ENCODE measurements at regions not wholly inside any gene's neighbourhood (a gene's known extent, or its start where the extent isn't known, plus 50 kb on each side); places are given as distances from the start of the nearest gene placed in this dataset.

DNA sequence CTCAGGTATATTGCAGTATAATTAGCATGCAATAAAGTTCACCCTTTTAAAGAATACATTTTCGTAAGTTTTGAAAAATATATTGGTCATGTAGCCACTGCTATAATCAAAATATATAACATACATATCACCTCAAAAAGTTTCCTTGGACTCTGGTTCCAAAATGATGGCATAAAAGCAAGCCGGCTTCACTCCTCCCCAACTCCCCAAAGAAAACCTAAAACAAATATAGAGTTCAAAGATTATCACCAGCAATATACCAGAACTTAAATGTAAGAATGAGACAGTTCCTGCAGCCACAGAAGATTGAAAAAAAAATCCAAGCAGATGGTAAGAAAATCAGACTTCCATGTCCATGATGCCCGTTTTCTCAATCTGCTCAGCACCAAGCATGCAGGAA, 104.3 kb downstream of the APIP start:
- no peak for DNase-seq (ENCODE audit: low read depth)
- no peak overlapping the region for H3K4me3 ChIP-seq (ENCODE audit: control insufficient read depth, low read depth, low read length)
- TF ChIP-seq, protein P1, sequence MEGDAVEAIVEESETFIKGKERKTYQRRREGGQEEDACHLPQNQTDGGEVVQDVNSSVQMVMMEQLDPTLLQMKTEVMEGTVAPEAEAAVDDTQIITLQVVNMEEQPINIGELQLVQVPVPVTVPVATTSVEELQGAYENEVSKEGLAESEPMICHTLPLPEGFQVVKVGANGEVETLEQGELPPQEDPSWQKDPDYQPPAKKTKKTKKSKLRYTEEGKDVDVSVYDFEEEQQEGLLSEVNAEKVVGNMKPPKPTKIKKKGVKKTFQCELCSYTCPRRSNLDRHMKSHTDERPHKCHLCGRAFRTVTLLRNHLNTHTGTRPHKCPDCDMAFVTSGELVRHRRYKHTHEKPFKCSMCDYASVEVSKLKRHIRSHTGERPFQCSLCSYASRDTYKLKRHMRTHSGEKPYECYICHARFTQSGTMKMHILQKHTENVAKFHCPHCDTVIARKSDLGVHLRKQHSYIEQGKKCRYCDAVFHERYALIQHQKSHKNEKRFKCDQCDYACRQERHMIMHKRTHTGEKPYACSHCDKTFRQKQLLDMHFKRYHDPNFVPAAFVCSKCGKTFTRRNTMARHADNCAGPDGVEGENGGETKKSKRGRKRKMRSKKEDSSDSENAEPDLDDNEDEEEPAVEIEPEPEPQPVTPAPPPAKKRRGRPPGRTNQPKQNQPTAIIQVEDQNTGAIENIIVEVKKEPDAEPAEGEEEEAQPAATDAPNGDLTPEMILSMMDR (IDR thresholded peaks at IDR 0.05; ENCODE audit: control insufficient read depth, insufficient read depth, low read depth, low read length, missing control alignments) = no peak

DNA sequence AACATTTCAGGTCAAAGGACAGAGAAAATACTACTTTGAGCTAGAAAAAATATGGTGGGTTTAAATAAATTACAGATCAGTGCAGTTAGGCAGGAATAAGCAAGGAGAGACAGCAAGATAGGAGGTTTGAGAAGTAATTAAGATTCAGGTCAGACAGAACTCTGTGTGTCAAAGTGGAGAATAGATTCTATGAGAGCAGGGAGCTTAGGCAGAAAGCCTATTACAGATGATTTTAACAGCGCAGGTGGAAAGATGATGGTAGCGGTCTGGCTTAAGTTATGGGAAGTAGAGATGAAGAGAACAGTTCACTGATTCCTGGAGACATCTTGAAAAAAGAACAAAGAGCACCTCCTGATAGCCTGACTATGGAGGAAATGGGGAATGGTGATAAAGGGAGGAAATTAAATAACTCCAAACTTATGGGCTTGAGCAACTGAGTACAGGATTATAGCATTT, 106.0 kb downstream of the APIP start:
- H3K4me3 ChIP-seq (ENCODE audit: control insufficient read depth, low read depth, low read length) = no peak overlapping the region
- no peak for DNase-seq (ENCODE audit: low read depth)
- TF ChIP-seq, protein P1 (IDR thresholded peaks at IDR 0.05; ENCODE audit: control insufficient read depth, insufficient read depth, low read depth, low read length, missing control alignments) = no peak

DNA sequence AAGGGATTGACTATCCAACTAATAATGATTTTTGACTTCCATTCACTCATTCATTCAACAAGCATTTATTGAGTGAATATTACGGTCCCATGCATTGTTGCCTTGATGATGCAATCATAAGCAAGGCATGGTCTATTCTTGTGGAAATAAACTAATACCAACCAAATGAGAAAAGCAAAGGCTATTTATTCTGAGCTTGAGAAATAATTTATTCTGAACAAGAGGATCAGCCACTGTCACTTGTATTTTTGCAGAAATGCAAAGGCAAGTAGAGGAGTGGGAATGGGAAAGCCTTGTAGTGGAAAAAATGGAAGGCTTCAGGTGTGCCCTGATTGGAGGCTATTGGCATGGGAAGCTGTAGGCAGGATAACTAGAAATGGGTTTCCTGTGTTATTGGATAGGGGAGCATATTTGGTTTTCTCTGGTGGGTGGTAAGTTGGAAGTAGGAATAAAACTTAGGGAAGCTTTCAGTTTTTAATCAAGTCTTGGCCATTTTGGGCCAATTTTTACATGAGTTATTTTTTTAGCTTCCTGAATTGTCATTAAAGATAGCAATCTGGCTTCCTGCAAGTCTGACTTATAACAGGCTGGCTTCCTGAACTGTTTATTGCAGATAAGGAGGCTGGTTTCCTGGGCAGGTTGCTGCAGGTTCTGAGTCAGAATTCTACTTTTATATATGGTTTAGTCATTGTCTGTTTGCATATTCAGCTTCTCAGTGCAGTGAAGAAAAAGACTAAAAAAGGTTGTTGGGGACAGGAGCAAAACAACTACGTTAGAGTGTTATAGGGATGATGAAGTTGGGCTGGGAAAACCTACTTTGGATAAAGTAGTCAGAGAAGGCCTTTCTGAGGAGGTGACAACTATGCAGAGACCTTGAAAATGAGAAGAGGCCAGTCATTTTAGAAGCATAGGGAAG, 106.7 kb downstream of the APIP start:
- DNase-seq (ENCODE audit: low read depth) = no peak
- TF ChIP-seq, protein P1 (IDR thresholded peaks at IDR 0.05; ENCODE audit: control insufficient read depth, insufficient read depth, low read depth, low read length, missing control alignments) = no peak
- no peak overlapping the region for H3K4me3 ChIP-seq (ENCODE audit: control insufficient read depth, low read depth, low read length)

DNA sequence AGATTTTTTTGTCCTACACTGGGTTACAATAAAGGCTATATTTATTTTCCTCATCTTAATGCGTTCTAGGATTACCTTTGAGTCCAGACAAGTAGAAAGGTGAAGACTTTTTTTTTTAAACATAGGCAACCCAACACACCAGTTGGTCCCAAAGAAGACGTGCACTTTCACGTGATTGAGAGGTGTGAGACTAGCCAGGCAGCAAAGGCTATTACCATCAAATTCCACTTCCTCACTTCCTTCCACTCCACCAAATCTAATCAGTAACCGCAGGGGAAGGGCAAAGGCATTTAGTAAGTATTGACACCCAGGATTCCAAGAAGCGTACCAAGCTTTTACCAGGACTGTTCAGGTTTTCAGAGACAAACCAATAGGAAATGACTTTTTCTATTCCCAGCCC, 109.3 kb downstream of the APIP start:
- TF ChIP-seq, protein P1 (IDR thresholded peaks at IDR 0.05; ENCODE audit: control insufficient read depth, insufficient read depth, low read depth, low read length, missing control alignments) = no peak
- H3K4me3 ChIP-seq (ENCODE audit: control insufficient read depth, low read depth, low read length) = no peak overlapping the region

DNA sequence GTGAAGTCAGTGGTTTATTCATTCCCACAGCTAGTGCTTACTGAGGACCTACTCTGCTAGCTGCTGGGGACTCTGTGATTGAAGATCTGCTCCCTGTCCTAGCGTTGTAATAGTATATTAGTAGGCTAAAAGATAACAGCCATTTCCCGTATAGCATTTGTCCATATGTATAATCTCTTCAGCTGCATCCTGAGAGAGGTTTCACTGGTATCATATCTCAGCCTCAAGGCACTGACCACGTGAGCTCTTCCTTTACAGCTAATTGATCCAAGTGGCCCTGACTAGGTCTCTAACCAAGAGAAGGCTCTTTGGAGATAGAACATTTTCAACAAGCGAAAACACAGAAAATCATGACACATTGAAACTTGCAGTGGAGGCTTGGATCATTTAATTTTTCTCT, 110.2 kb downstream of the APIP start:
- no peak overlapping the region for H3K4me3 ChIP-seq (ENCODE audit: control insufficient read depth, low read depth, low read length)
- TF ChIP-seq, protein P1 (IDR thresholded peaks at IDR 0.05; ENCODE audit: control insufficient read depth, insufficient read depth, low read depth, low read length, missing control alignments) = no peak
- DNase-seq (ENCODE audit: low read depth) = no peak

More for the DNA sequence above, 109.3 kb downstream of the APIP start:
- no peak for DNase-seq (ENCODE audit: low read depth)

DNA sequence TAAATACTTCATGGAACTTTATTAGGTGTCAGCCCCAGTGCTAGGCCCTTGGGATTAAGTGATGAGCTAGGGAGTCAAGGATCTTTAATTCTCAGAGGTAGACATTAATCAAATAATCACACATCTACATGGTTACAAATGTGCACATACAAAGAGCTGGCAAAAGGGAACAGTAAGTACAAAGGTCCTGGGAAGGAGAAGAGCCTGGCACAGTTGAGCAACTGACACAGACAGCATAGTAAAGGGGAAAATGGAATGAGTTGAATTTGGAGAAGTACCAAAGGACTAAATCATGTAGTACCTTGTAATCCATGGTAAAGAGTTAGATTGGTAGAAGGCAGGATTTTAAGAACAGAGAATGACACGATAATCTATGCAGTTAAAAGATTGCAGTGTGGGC, 116.3 kb downstream of the APIP start:
- no peak for DNase-seq (ENCODE audit: low read depth)
- no peak overlapping the region for H3K4me3 ChIP-seq (ENCODE audit: control insufficient read depth, low read depth, low read length)
- TF ChIP-seq, protein P1 (IDR thresholded peaks at IDR 0.05; ENCODE audit: control insufficient read depth, insufficient read depth, low read depth, low read length, missing control alignments) = no peak
